ENCODE measurements at regions not wholly inside any gene's neighbourhood (a gene's known extent, or its start where the extent isn't known, plus 50 kb on each side); places are given as distances from the start of the nearest gene placed in this dataset.

DNA sequence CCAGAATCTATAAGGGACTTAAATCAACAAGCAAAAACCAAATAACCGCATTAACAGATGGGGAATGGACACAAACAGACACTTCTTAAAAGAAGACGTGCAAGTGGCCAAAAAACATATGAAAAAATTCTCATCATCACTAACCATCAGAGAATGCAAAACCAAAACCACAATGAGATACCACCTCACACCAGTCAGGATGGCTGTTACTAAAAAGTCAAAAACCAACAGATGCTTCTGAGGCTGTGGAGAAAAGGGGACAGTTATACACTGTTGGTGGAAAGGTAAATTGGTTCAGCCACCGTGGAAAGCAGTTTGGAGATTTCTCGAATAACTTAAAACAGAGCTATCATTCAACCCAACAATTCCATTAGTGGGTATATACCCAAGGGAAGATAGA lies 124.9 kb upstream of the OLIG2 start:
- TF ChIP-seq, protein P1, sequence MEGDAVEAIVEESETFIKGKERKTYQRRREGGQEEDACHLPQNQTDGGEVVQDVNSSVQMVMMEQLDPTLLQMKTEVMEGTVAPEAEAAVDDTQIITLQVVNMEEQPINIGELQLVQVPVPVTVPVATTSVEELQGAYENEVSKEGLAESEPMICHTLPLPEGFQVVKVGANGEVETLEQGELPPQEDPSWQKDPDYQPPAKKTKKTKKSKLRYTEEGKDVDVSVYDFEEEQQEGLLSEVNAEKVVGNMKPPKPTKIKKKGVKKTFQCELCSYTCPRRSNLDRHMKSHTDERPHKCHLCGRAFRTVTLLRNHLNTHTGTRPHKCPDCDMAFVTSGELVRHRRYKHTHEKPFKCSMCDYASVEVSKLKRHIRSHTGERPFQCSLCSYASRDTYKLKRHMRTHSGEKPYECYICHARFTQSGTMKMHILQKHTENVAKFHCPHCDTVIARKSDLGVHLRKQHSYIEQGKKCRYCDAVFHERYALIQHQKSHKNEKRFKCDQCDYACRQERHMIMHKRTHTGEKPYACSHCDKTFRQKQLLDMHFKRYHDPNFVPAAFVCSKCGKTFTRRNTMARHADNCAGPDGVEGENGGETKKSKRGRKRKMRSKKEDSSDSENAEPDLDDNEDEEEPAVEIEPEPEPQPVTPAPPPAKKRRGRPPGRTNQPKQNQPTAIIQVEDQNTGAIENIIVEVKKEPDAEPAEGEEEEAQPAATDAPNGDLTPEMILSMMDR (IDR thresholded peaks at IDR 0.05; ENCODE audit: low read depth, low read length, poor library complexity, severe bottlenecking), result no peak
- TF ChIP-seq EZH2phosphoT487 (IDR thresholded peaks at IDR 0.05; ENCODE audit: borderline replicate concordance, low read length), result no peak

Data from DOHH2 (cell line).